GM18519 (cell line): ENCODE measurements at regions not wholly inside any gene's neighbourhood (a gene's known extent, or its start where the extent isn't known, plus 50 kb on each side); places are given as distances from the start of the nearest gene placed in this dataset.

ENCODE experiments used
- ATAC-seq: cut with Tn5 transposase; IDR thresholded peaks from one replicate; pipeline ENCODE4 v1.9.1; 2021; ENCODE audit warnings: mild to moderate bottlenecking, moderate library complexity; ENCODE audit not compliant: unreplicated experiment, low FRiP score

GRCh38 chr10:54906940-54907339 is 105.9 kb upstream of the PCDH15 start:
- ATAC-seq = no peak

- ATAC-seq = no peak
These were observed 104.7 kb upstream of the PCDH15 start for GRCh38 chr10:54905578-54906192.

DNA sequence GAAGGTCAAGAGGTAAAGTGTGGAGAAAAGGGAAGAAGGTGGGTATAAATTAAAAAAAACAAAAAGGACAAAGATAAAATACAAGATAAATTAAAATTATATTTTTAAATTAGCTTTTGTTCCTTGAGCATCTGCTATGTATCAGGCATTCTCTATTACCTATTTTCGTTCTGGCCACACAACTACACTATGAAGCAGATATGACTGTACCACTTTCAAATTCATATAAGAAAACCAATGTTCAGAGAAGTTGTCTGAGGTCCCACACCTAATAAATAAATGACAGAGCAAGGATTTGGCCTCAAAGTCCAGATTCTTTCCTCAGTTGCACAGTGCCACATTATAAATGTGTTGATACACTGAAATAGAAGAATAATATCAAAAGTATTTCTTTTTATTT is 103.8 kb upstream of the PCDH15 start:
- ATAC-seq = no peak

DNA sequence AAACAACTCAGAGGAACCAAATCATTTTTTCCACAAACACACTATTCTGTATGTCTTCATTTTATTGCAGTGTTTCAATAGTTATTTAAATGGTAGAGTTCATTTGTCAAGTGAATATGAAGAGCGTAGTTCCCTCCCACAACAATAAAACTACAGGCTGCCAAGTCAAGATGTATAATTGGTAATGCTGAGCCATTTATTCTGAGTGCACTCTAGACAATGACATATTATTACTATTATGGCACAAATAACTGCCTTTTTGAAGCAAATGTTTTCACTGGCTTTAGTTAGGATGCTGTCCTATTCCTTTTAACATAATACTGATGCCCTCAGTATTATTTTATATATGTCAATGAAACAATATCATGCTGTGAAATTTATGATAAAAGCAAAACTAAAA is 102.7 kb upstream of the PCDH15 start:
- no peak for ATAC-seq

GRCh38 chr10:54900584-54900983 is 99.6 kb upstream of the PCDH15 start:
- peak; percentile 46 for ATAC-seq

GRCh38 chr10:54880996-54881395 is 80.0 kb upstream of the PCDH15 start:
- ATAC-seq = no peak

GRCh38 chr10:54869022-54869421 is 68.0 kb upstream of the PCDH15 start:
- ATAC-seq = no peak

GRCh38 chr10:54866666-54867065 is 65.6 kb upstream of the PCDH15 start:
- no peak for ATAC-seq

- ATAC-seq = no peak
These were observed 53.8 kb upstream of the PCDH15 start for GRCh38 chr10:54854843-54855242.

DNA sequence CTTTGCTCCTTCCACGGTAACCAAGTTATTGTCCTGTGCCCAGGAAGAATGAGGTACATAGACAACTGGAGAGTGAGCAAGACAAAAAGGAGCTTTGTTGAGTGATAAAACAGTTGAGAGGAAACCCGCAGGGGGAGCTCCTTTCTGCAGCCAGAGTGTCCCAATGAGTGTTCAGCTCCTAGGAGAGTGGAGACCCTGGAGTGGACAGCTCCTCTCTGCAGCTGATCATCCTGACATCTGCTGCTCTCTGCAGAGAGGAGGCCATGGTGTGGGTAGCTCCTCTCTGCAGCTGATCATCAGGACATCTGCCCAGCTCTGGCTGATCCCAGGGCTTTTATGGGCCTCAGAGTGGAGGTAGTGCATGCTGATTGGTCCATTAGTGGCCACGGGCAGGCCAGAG is 53.4 kb upstream of the PCDH15 start:
- ATAC-seq = no peak

DNA sequence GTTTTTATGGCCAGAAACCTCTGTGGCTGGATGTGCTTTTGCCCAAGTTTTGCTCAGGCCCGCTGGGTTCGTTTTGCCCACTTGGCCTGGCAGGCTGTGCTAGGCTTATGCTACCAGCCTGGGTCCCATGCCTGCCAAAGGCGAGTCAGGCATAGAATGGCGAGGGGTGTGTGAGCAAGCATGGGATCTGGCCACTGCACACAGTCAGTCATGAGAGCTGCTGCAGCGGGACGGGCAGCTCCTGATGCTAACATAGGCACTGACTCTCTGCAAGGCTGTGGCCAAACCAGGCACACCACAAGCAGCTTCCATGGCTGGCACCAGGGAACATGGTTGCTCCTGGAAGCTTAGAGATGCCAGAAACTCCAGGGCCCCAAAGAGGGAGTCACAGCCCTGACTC is 52.9 kb upstream of the PCDH15 start:
- ATAC-seq = no peak
